ENCODE measurements at regions not wholly inside any gene's neighbourhood (a gene's known extent, or its start where the extent isn't known, plus 50 kb on each side); places are given as distances from the start of the nearest gene placed in this dataset.

GRCh38 chr2:21356857-21357255, 233.1 kb downstream of the TDRD15 start:
- TF ChIP-seq POLR2A (IDR thresholded peaks at IDR 0.05) (no peak), CTCF (IDR thresholded peaks at IDR 0.05) (no peak)
- DNase-seq (ENCODE audit: low spot score): no peak
- no peaks in the 10 kb centered on the region for H3K4me1 ChIP-seq (replicated peaks)
- no peak overlapping the region for H3K27ac ChIP-seq
- H3K36me3 ChIP-seq: no peaks in the 10 kb centered on the region
- no peak overlapping the region for H3K4me3 ChIP-seq
- WGBS: 83% methylated on average over 3 of the region's 3 CpGs
- H3K27me3 ChIP-seq (replicated peaks; ENCODE audit: insufficient read depth): no peaks in the 10 kb centered on the region
- H3K9me3 ChIP-seq: no peaks in the 10 kb centered on the region
- intact Hi-C loops (cut with DNase I): no loop called here

- no peak overlapping the region for H3K4me3 ChIP-seq
- H3K27me3 ChIP-seq (replicated peaks; ENCODE audit: insufficient read depth): no peaks in the 10 kb centered on the region
- 96% methylated on average over 2 of the region's 2 CpGs for WGBS
- H3K4me1 ChIP-seq (replicated peaks): no peaks in the 10 kb centered on the region
- TF ChIP-seq POLR2A (IDR thresholded peaks at IDR 0.05) (no peak), POLR2AphosphoS5 (IDR thresholded peaks at IDR 0.05) (no peak), CTCF (IDR thresholded peaks at IDR 0.05) (no peak)
- no peaks in the 10 kb centered on the region for H3K9me3 ChIP-seq
- DNase-seq (ENCODE audit: low spot score): no peak
- no peaks in the 10 kb centered on the region for H3K36me3 ChIP-seq
- no peak overlapping the region for H3K27ac ChIP-seq
- intact Hi-C loops (cut with DNase I): no loop called here
These were observed 235.2 kb downstream of the TDRD15 start for GRCh38 chr2:21358976-21359375.

GRCh38 chr2:21361384-21361783, 237.6 kb downstream of the TDRD15 start:
- no peak for TF ChIP-seq CTCF (IDR thresholded peaks at IDR 0.05)
- TF ChIP-seq POLR2A (IDR thresholded peaks at IDR 0.05): no peak
- TF ChIP-seq POLR2AphosphoS5 (IDR thresholded peaks at IDR 0.05): no peak
- no peaks in the 10 kb centered on the region for H3K27me3 ChIP-seq (replicated peaks; ENCODE audit: insufficient read depth)
- DNase-seq (ENCODE audit: low spot score): no peak
- WGBS: 39% methylated on average over 3 of the region's 3 CpGs
- no peak overlapping the region for H3K27ac ChIP-seq
- intact Hi-C loops (cut with DNase I): no loop called here
- H3K4me1 ChIP-seq (replicated peaks): no peaks in the 10 kb centered on the region
- no peak overlapping the region for H3K4me3 ChIP-seq
- H3K36me3 ChIP-seq: no peaks in the 10 kb centered on the region
- H3K9me3 ChIP-seq: no peaks in the 10 kb centered on the region

GRCh38 chr2:21361957-21362486, 238.3 kb downstream of the TDRD15 start:
- intact Hi-C loops (cut with DNase I): no loop called here

More at GRCh38 chr2:21361957-21362486, 238.3 kb downstream of the TDRD15 start:
- H3K4me1 ChIP-seq (replicated peaks): no peaks in the 10 kb centered on the region
- H3K27me3 ChIP-seq (replicated peaks; ENCODE audit: insufficient read depth): no peaks in the 10 kb centered on the region
- 59% methylated on average over 5 of the region's 5 CpGs for WGBS
- H3K4me3 ChIP-seq: no peak overlapping the region
- TF ChIP-seq POLR2A (IDR thresholded peaks at IDR 0.05) (no peak), POLR2AphosphoS5 (IDR thresholded peaks at IDR 0.05) (no peak), CTCF (IDR thresholded peaks at IDR 0.05) (no peak)
- no peak overlapping the region for H3K27ac ChIP-seq
- no peaks in the 10 kb centered on the region for H3K9me3 ChIP-seq
- no peaks in the 10 kb centered on the region for H3K36me3 ChIP-seq
- DNase-seq (ENCODE audit: low spot score): no peak
